Central memory CD4-positive, alpha-beta T cell (primary cell): ENCODE measurements at regions not wholly inside any gene's neighbourhood (a gene's known extent, or its start where the extent isn't known, plus 50 kb on each side); places are given as distances from the start of the nearest gene placed in this dataset.

Experiments
- DNase-seq: peaks from one replicate; pipeline ENCODE4 v3.0.0; 2022

DNA sequence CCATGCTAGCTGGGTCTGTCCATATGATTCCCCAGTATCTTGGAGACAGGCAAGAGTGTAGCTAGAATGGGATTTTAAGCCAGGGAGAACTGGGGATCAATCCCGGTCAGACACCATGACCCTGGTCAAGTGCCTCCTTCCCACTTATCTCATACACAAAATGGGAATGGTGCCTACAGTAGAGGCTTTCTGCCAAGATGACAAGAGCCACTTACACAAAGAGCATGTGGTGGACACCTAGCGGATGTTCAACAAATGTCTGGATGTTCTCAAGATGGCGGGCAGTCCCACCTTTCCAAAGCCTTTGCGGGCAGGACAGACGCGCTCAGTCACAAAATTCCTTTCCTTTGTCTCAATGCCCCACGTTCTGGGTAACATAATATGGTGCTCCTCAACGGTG is 57.3 kb downstream of the MAF start:
- no peak for DNase-seq

DNA sequence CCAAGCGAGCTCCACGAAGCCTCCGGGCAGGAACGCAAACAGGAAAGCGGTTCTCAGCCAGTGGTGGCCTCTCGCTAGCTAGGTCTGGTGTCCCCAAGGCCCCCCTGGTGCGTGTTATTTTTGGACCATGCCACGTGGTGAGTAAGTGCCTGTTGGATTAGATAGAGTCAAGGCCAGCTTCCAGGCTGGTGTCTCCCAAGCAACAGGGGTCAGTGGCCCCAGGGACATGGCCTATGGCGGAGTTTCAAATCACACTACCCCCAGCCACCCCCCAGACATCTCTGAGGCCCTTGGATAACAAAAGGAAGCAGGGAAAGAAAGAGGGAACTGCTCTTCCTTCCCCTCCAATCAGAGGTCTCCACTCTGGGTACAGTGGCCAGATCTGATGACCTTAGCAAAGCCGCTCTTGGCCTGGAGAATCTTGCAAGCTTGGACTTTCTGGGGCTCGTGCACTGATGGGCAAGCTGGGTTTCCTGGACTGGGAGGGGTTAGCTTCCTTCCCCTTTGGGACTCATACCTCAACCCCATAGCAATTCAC is 58.2 kb downstream of the MAF start:
- DNase-seq = no peak

DNA sequence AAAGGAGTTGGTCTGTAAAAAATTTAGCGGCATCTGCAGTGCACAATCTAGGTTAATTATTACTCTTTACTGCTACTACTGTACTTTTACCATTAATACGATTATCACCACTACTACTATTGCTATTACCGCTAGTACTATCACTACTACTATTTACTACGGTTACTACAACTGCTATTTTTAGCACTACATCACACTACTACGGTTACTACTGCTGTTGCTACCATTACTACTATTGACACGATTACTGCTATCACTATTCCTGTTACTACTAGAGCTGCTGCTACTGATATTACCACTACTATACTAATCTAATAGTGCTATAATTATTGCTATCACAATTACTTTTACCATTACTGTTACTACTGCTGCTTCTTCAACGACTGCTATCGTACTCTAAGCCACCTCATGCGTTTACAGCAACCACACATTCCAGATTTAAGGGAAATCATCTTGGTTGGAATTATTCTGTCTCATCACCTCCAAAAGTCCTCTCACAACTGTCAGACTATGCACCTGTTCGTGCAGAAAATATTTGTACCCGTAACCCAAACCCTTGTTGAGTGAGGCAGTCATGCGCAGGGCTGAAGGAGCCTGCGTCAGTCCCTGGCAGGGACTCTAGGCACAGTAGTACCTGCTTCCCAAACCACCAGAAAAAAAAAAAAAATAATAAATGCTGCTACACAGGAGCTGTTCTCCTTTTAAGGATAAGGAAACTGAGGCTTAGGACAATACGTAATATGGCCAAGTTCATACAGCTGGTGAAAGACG is 59.5 kb downstream of the MAF start:
- no peak for DNase-seq

DNA sequence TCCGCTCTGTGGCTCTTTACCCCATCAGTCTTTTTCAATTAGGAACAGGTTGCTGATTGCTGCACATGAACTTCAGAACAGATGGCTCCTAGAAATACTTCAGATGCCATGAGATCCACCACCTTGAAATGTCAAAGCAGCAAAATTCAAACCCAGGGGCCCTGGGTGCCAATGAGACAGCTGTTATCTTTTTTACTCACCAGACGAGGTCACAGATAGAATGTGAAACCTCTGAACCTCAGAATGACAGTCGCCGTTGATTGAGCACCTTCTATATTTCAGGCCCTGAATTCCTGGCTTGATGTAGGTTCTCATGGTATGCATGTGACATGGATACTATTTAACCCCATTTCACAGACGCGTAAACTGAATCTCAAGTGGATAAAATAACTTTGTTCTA is 63.0 kb downstream of the MAF start:
- no peak for DNase-seq

DNA sequence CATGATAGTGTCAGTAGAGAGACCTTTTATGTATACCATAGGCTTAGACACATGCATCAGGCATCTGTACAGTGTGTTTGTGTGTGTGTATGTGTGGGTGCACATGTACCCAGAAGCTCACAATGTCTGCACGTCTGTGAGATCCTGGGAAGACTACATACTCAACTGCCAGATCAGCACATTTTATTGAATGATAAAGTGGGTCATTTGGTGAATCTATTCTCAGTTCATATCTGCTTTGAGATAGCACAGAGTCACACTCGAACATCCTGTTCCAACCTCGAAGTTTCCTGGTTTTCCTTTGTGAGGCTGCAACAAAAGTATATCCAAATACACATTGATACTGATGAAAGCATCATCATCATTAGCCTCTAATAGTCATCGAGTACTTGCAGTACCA is 63.6 kb downstream of the MAF start:
- no peak for DNase-seq

DNA sequence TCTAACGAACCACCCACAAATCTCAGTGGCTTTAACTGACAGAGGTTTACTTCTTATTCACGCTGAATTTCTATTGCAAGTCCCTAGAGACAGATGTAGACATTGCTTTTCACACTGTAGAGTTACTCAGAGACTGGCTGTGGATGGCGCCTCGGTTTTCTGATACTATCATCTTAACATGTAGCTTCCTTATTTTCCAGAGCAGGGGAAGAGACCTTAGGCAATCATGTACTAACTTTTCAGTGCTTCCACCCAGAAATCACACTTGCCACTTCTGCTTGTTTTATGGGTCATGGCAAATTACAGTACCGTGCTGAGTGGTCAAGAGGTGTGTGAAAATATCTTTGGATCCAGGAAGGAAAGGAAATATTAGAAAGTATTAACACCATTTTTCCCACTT is 65.4 kb downstream of the MAF start:
- no peak for DNase-seq

DNA sequence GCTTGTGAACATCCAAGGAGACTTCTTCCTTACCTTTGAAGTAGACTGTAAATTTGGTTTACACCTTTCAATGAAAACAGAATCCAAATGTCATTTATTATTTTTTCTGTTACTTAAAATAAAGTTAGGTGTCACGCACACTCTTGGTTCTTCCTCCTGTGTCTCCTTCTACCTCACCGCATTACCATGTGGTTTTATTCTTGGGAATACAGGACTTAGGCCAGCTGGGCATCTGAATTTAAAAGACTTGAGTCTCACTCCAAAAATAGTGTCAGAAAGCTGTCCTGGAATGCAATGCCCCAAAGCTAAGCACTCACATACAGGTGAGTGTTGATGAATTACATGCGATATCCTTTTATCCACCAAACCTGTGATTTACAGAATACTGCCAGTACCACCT is 66.4 kb downstream of the MAF start:
- DNase-seq = no peak

DNA sequence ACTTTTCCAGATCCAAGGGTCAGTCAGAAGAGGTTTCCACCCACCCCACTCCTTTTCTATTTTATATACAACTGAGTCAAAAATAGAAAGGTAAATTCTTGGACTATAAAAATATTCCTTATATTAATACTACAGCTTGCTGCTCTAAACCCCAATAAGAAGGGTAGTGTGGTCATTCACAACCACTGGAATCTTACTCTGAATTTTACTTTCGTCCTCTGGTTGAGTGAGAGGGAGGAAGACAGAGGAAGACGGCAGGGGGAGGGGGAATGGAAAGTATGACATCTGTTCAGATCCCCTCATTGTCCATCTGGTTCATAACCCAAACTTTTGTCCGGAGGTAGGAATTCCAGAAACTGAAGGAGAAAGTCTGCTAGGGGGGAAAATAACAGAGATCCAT is 67.2 kb downstream of the MAF start:
- DNase-seq = no peak

DNA sequence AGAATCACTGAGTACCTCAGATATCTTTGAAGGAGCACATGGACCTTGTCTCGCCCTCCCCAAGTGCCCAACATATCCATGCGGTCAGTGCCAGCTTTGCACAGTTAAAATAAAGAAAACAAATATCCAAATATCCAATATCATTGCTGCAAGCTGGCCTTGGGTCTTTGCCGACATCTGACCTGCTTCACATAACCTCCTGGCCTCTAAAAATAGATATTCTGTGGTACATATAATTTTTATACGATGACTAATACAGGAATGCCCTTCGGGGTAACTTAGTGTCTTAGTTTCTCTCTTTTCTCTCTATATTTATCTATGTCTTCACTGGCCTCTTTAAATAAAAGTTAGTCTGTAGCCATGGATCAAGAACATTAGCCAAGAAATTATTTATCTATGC is 67.8 kb downstream of the MAF start:
- no peak for DNase-seq

DNA sequence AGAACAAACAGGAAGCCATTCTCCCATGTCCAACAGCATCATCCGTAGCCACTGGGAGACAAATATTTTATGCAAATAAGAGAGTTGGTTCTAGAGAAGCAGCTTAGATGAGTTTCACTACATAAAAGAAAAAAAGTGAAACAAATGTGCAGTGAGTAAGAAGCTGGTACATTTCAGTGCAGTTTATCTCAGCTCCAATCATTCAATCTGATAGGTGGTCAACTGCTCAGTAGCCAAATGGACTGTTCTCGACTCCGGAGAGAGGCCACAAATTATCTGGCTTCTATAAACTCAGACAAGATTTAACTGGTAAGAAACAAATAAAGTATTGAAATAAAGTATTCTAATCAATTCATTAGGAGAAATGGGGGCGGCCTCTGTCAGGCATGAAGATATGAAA is 68.3 kb downstream of the MAF start:
- DNase-seq = no peak

DNA sequence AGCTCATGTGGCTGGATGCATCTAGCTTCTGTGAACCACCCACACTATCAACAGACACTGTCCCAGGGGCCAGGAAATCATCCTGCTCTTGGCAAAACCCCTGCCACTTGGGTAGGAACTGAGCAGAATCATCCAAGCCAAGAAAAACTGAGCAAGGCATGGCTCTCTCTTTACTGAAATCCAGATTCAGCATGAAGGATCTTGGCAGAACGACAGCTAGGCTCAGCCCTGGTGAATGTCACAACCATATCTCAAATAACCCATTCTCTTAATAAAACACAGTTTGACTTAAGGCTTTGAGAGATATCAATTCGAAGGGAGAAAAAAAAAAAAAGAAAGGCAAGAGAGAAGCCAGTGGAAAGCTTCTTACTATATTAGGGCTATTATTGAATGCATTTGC is 72.2 kb downstream of the MAF start:
- DNase-seq = no peak

DNA sequence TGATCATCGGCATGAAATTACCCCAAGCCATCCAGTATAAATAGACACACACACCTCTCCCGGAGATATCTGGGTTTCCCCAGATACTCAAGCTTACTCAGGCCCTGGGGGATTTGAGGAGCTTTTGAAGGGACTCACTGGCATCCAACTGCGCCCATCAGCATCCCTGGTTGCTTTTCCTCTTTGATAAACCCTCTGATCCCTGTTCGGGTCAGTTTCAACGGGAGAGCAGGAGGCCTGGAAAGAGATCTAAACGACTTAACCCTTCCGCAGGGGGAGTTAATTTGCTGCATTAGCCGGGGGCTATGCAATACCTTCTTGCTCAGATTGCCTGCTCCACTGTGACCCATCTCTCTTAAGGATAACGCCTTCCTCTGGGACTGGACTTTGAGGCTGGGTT is 76.6 kb downstream of the MAF start:
- DNase-seq = no peak

DNA sequence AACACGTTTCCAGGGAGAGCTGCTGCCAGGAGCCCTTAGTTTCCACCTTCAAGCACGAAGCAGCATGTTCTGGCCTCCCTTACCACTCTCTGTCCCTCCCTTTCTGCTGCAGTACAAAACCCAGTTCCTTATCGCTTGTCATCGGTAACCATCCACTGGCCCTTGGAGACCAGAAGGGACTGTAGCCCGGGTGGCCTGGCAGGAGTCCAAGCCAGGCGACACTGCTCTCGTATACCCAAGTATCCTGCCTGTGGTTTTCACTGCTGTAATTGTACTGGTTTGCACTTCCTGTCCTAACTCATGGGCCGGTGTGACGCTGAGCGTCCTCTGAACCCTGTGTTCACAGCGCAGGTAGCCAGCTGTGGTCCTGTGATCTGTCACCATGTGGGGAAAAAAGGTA is 81.1 kb downstream of the MAF start:
- DNase-seq = no peak

DNA sequence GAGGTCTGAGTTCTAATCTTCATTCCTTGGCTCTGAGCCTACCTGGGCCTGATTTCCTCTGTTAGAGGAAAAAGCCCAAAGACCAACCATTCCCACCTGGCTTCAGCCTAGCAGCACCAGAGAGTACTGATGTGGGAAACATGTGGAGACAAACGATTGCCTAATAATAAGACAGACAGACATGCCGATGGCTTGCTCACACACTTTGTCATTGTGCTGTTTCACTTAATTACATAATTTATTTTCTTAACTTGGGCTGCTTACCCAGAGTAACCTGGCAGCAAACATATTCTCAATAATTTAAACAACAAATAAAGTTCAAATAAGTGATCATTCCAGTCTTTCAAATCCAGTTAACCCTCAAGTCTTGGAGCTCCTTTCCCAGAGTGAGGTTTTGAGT is 83.4 kb downstream of the MAF start:
- DNase-seq = no peak

DNA sequence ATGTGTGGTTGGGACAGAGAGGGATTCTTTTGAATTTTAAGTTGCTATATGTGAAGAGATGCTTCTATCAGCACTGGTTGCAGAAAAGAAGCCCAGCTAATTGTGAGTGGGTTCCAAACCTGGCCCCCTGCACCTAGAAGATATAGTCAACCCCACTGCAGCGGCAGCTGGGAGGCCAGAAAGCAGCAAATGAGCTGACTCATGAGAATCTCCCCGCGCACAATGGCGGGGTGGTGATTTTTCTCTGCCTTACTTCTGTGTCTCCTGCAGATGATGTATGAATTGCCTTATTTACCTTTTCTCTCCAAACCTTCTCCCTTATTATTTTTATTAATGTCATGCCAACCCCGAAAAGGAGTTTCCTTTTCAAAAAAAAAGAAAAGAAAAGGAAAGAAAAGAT is 89.7 kb downstream of the MAF start:
- DNase-seq = no peak

DNA sequence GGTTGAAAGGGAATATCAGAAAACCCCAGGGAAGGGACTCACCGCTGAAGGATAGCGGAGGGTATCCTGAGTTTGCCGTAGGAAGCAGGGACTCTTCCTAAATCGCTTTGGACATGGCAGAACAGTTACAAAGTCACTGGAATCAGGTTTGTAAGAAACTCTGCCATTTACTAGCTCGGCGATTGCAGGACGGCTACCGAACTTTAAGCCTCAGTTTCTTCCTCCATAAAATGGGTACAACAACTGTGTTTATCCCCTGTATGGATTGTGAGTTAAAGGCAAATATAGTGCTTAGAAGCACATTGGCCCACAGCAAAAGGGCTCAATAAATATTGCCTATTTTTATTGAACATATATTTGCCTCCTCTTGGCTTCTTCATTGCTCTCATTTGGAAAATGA is 90.6 kb downstream of the MAF start:
- no peak for DNase-seq

DNA sequence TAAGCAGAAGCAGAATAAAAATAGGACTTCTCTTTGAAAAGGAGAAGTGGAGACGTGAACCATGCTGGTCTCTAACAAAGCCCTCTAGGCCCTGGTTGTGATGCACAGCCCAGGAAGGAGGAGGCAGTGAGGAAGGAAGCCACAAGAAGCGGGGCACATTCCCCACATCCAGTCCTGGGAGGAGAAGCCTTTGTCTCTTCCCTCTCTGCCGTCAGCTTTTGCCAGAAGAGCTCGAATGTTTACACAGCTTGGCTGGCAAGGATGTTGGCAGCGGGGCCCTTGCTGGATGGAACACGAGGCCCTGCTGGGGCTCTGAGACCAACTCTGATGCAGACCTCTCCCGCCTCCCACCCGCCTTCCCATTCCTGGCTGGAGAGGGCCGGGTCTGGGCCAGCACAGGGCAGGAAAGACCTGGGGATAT is 91.3 kb downstream of the MAF start:
- no peak for DNase-seq

DNA sequence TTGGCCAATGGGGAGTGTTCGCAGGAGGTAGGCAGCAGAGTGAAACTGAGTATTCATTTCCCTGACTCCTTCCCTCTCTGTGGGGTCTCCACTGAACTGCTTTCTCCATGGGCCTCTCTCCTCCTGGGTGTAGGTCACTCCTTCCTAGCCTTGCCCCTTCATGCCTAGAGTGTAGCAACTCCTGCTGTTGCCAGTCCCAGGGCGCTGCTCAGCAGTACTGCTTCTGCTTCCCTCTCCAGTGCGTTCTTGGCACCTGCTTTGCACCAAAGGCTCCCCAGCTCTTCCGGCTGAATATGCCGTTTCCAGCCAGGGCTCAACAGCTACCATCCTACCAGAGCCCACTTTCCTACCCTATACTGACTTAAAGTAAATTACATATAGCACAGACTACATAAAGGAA is 92.2 kb downstream of the MAF start:
- DNase-seq = no peak

DNA sequence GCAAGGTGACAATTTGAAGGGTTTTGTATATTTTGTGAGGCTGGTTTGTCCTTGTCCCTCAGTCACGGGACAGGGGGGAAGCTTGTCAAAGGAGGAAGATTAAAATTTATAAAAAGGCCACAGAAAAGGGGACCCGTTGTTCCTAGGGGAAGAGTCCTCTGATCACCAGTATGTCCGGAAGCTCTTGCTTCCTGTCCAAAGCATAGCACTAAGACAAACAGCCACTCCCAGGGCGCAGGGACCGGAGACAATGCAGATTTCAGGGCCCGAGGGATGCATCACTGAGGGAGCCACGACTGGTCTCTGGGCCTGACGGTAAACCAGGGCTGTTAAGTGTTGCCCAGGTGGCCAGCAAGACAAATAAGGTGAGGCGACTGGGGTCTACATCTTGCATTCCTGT is 95.2 kb downstream of the MAF start:
- no peak for DNase-seq

DNA sequence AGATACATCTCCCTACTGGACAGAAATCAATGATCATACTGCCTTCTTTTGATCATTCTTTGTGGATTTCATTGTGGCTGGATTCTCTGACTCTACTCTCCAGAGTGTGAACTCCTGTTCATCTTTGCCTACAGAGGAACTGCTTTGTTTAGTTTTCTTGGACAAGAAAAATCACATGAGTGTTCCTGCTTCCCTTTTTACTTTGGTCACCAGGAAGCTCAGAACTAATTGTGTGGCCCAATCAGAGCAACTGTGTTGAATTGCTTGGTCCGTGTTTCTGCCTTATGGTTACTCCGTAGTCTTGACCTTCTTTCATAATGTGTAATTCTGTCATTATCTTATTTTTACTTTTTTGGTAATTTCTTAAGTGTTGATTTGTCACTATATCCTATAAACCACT is 97.0 kb downstream of the MAF start:
- DNase-seq = no peak

DNA sequence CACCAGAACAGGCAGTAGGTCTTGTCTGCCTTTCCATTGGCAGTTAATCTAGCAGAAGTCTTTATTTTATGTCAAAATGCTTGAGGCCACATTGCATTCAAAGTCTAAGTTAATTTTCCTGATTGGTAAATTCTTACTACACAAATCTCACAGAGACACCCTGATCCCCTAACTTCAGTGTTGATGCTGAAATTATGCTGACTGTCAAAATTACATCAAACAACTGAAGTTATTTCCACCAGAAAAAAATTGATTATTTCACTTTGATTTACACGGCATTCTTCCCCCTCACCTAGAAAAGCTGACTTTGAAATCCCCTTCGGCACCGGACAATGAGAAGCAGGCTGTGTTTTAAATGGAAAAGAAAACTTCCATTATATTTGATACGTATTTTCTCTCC is 99.1 kb downstream of the MAF start:
- DNase-seq = no peak

DNA sequence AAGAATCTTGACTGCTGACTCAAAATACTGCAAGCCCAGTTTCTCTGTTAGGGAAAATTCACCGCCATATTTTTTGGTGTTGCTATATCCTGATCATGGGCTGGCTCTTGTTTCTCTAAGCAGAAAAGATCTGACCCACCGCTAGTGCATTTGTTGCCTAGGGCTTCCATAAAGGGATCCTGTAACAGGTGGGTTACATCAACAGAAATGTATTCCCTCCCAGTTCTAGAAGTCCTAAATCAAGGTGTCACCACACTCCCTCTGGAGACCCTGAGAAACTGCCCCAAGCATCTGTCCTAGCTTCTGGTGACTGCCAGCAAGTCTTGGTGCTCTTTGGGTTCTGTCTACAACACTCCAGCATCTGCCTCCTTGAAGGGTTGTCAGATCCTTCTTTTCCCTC is 99.7 kb downstream of the MAF start:
- DNase-seq = no peak

DNA sequence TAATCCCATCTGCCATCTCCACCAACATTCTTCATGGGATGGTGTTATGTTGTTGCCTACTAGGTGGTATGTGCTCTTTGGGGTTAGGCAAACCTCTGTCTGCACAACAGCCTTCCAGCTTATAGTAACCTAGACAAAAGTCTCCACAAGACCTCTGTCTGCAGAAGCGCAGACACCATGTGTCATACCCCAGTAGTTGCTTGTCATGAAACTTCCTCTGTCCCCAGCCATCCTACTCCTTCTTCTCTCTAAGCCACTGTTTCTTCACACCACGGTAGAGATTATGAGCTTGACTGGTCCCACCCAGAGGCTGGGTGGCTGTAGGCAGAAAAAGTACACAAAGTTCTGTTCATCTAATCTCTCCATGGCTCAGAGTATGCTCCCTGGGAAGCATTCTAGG is 100.3 kb downstream of the MAF start:
- DNase-seq = no peak

DNA sequence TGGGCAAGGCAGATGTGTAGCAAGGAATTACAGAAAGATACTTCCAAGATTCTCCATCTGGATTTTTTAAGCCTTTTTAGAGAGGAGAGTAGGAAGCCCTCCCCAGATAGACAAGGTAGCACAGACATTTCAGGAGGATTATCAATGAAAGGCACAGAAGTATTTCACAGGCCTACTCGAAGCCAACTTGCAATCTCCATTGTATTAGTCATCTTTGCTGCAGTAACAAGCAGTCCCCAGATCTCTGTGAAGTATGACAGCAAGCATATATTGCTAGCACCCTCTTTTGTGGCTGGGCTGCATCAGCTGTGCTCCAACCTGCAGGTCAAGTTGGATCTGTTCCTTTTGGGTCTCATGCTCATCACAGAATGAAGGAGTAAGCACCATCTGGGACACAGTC is 101.6 kb downstream of the MAF start:
- no peak for DNase-seq

DNA sequence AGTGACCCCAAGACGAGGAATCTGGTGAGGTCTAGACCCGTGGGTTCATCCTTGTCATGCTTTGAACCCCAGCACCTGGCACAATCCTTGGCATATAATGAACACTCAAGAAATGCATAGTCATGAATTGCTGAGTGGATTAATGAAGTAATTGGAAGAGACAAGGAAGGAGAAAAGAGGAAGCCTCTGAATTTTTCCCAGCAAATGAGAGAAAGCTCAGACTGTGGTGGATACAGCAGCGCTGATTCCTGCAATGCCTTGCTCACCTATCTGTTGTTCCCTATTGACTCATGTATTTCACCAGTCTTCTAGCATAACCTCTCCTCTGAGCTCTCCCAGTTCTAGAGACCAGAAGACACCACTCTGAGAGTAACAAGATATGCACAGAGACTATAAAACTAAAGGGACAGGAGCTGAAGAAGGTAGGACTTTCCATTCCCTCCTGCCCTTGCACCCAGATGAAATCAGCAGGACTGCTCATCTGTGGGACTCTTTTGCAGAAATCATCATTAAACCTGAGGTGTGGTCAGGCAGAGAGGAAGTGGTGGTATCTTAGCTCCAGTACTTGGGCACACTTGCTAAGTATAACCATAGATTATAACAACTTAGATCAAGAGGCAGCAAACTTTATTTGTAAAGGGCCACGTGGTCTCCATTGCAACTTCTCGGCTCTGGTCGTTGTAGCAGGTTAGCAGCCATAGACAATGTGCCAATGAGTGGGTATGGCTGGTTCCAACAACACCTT is 102.8 kb downstream of the MAF start:
- no peak for DNase-seq
